Kidney capillary endothelial cell (primary cell): ENCODE measurements at regions not wholly inside any gene's neighbourhood (a gene's known extent, or its start where the extent isn't known, plus 50 kb on each side); places are given as distances from the start of the nearest gene placed in this dataset.

Experiments used
- DNase-seq: peaks from one replicate; pipeline ENCODE4 v3.0.0-alpha.2; 2018; ENCODE audit warnings: low spot score

DNA sequence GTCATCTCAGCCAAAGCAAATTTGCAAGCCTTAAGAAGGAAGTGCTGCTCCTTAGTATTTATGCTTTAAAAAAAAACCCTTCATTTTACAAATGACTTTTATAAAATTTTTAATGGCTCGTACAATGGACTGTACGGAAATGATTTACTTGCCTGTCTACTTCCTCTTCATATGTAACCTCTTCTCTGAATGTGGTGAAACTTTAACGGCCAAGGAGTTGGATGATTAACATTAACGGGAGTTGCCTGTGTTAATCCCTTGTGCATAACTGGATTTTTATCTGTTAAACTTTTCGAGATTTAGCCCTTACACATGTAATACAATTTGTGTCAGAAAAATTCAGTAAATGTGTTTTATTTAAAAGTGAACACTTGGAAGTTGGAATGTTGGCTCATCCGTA, 429.4 kb downstream of the TBC1D4 start:
- no peak for DNase-seq

DNA sequence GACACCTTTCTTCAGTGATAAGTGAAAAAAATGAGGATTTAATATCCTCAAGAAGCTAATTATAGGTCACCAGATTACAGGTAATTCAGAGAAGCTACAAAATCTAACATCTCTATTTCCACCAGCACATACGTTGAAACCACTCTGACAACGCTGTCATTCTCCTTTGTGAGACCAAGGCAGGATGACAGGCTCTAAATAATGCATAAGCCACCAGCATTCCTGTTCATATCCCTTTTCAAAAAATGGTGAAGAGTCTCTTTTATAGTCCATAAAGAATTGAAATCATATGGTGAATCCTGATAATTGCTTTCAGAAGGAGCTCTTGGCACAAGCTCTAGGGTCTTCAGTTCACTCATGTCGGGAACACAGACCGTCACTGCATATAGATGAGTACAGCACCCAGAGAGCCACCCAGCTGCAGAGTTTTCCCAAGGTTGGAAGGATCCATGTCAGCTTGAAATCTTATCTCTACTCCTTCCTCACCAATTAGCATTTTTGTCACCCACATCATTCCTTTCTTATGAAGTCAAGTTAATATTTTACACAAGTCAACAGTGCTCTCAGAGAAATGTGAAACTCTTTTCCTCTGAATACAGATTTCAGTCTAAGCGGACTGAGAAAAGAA, 431.4 kb downstream of the TBC1D4 start:
- DNase-seq = no peak

- DNase-seq = no peak
Observed at GRCh38 chr13:75049735-75050335, 432.1 kb downstream of the TBC1D4 start.

DNA sequence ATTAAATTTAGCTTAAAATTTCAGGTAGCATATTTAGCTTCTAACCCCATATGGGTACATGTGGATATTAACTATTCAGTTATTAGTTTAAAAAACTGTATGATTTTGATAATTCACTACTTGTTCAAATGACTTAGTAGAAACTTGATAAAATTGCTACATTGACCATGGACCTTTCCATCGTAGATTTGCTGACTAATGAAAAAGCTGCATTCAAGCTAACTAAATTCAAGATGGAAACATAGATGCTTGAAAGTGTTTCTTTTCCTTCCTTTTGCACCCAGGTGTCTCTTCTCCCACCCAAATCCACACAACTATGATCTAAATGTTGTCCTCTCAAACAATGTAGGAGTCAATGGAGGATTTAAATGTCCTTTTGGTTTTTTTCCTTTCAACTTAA, 439.2 kb downstream of the TBC1D4 start:
- DNase-seq = no peak

DNA sequence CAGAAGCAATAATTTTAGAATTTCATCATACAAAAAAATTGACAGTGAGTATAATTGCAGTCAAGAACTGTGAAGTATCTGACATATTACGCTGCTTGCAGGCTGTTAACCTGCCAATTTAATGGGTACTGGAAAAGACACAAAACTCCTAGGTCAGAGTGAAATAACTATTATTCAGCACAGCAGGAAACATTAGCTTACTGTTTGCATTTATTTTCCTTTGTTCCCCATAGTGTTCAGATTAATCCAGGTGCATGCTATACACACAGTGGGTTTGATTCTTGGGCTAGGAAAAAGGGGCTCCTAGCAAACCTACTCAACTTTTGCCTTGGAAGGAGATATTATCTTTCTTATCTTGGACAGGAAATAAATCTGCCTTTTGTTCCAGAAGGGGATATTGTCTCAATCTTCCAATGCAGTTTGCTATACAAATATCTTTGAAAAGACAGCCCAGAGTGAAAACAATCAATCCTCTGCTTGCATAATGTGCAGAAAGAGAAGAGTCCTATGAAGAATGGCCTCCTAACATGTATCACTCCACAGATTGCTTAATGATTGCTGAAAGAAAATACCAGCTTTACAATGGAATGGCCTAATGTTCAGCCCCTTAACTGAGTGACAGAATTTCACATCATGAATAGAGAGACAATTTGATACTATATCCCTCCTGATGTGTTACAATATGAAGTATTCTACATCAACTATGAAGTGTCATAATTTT, 443.4 kb downstream of the TBC1D4 start:
- no peak for DNase-seq

DNA sequence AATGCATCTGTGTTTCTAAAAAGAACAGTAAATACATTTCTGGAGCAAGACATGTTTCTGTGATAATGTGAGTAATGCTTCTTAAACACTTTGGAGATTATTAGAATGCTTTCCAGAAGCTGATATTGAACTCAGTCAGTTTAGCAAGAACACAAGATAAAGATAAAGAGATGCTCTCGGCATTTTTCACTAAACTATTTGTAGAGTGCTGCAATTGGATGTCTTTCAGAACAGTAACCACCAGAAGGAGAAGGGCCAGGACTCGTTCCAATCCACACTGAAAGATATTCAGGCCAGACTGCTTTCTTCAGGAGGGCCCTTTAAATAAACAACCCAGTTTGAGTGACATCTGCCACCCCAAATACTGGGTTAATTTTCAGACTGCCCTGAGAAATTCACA, 456.0 kb downstream of the TBC1D4 start:
- no peak for DNase-seq

GRCh38 chr13:75024602-75025001, 457.4 kb downstream of the TBC1D4 start:
- no peak for DNase-seq

GRCh38 chr13:75023609-75024008, 458.4 kb downstream of the TBC1D4 start:
- no peak for DNase-seq

- DNase-seq = no peak
Observed at GRCh38 chr13:75021151-75021550, 460.8 kb downstream of the TBC1D4 start.

- DNase-seq = no peak
Observed at GRCh38 chr13:75016225-75016624, 465.7 kb downstream of the TBC1D4 start.

DNA sequence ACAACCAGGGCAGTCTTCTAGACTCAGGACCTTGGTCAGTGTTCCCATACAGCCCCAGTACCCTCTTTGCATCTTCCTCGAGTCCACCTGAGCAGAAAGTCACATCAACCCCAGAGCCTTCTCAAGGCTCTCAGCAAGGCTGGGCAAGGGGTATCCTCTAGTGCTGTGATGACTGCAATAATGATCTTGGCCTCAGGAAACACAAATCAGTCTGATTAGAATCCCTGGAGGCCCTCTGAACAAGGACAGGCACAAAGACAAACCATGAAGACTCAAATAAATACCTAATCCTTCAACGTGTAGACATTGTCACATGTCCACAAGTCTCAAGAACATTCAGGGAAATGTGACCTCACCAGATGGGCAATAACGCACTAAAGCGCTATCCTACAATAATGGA, 468.2 kb downstream of the TBC1D4 start:
- DNase-seq = no peak

DNA sequence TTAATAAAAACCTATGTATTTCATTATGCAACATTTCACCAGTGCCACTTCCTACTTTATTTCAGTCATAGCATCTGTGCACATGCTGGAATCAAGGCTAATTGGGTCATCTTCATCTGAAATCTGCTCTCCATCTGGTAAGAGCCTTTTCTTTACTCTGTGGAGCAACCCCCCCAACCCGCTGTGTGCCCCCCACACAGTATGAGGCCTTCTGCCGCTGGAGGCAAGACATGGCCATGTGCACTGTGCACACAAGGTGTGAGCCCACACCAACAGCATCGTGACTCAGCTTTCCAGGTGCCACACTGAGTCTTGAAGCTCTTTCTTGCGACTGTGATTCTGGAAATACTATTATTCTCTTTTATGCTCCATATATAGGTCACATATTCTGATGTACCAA, 471.0 kb downstream of the TBC1D4 start:
- no peak for DNase-seq

- DNase-seq = no peak
Observed at GRCh38 chr13:75008926-75009325, 473.0 kb downstream of the TBC1D4 start.

- DNase-seq = no peak
Observed at GRCh38 chr13:74990992-74991391, 491.0 kb downstream of the TBC1D4 start.

DNA sequence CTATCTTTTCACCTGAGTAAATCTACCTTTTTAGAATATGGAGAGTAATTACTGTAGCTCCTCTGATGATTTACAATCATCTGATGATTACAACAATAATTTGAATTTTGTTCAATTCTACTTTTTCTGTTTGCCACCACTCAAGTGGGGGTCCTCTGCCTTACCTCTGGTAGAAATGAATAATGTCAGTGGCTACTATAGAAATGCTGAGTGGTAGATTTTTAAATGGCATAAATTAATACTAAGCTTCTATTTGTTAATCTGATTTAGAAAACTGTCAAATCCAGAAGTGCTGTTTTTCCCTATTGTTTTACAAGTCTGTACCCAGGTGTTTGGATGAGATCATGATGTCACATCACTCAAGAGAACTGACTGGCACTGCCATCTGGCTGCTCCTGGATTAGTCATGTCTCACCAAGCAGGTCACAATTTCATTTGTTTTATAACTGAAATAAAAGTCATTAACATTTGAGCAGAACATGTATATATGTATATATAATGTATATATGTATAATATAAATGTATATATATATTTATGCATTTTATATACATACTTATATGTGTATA, 494.8 kb downstream of the TBC1D4 start:
- DNase-seq = no peak

- no peak for DNase-seq
Observed at GRCh38 chr13:74986609-74987008, 495.4 kb downstream of the TBC1D4 start.

DNA sequence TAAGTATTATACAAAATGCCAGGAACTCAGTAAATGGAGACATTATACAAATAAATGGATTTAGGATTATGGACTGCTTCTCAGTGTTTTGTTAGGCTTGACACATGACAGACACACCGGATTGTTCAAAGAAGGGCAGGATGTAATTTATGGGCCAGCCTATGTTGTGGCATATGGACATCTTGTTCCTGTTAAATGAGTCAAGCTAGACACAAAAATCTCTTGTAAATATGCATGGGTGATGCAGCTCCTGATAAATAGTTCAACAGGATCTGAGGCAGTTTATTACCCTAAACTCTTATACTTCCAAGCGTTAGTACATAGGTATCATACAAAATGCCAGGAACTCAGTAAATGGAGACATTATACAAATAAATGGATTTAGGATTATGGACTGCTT, 502.3 kb downstream of the TBC1D4 start:
- DNase-seq = peak; percentile 4

GRCh38 chr13:74978591-74978990, 503.4 kb downstream of the TBC1D4 start:
- DNase-seq = no peak

- no peak for DNase-seq
Observed at GRCh38 chr13:74977498-74977897, 504.5 kb downstream of the TBC1D4 start.

DNA sequence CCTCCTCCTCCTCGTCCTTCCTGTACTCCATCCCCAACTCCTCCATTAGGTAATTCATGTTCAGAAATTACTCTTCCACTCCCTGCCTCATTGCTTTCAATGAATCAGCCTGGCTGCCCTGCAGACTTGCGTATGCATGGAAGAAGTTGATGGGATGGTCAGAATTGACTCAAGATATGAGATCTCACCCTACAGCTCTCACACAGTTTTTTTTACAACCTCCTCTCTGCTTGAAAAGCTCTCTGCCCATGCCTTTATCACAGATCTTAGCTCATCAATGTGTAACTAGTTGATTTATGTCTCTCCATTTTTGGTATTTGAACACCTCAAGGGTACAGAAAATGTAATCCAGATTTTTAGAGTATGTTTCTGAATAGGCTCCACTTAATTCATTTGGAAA, 506.9 kb downstream of the TBC1D4 start:
- no peak for DNase-seq

- no peak for DNase-seq
Observed at GRCh38 chr13:74973935-74974879, 507.8 kb downstream of the TBC1D4 start.

DNA sequence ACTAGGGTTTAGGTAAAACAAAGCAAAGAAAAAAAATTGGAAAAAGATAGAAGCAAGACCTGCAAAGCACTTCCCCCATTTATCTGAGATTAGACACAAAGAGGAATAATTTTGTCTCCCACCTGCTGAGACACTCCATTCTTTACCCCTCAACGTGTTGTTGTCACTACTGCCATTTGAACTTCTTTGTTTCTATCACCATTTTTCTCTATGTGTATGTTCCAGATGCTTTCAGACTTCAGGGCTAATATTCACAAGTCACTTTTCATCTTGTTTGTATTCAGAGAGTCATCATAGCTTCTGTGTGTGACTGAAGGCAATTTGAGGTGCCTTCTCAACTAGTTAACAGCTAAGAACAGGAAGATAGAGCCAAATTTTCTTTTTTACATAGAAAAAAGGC, 512.5 kb downstream of the TBC1D4 start:
- DNase-seq = no peak
